Activated CD8-positive, alpha-beta memory T cell treated with anti-CD3 and anti-CD28 coated beads, Interleukin-2, amount 50 U/mL, for 24 hours (primary cell): ENCODE measurements at regions not wholly inside any gene's neighbourhood (a gene's known extent, or its start where the extent isn't known, plus 50 kb on each side); places are given as distances from the start of the nearest gene placed in this dataset.

ENCODE experiments used
- DNase-seq: peaks from one replicate; pipeline ENCODE4 v3.0.0-alpha.2; 2020; ENCODE audit errors: extremely low read depth

DNA sequence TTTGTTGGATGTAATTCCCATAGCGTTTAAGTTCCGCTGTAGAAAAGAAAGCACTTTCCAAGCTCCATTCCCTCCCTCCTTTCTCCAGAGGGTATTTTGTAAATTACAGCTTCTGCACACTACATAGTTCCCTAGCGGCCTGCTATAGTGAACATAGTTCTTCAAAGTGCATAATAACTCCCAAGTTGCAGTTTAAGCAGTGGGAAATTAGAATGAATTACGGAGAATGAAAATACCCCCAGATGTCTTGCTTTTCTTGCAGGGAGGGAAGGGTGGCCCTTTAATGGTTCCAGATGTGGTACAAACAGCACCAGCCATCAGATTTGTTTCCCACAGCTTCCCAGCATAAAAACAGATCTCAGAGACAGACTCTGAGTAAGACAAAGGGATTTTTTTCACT, 893.9 kb downstream of the SUCLG1 start:
- DNase-seq: no peak

DNA sequence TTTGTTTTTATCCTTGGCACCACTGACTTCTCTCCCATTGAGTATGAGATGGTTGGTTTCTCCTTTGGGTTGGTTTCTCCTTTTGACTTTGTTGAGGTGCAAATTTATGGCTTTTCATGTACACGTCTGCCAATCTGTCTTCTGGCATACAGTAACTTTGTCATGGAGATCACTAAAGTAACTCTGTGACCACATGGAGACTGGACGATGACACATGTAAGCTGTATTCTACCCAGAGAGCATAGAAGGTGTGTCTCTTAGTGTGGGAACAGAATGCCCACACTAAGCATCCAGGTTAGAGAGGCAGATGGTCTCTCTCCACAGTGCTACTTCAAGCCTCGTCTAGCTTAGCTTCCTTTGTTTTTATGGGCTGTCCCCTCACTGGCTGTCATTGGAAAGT, 897.5 kb downstream of the SUCLG1 start:
- DNase-seq: no peak

- no peak for DNase-seq
These were observed 922.5 kb downstream of the SUCLG1 start for GRCh38 chr2:83536556-83536955.

- DNase-seq: no peak
These were observed 924.7 kb downstream of the SUCLG1 start for GRCh38 chr2:83534416-83534815.

- no peak for DNase-seq
These were observed 927.8 kb downstream of the SUCLG1 start for GRCh38 chr2:83531206-83531826.

DNA sequence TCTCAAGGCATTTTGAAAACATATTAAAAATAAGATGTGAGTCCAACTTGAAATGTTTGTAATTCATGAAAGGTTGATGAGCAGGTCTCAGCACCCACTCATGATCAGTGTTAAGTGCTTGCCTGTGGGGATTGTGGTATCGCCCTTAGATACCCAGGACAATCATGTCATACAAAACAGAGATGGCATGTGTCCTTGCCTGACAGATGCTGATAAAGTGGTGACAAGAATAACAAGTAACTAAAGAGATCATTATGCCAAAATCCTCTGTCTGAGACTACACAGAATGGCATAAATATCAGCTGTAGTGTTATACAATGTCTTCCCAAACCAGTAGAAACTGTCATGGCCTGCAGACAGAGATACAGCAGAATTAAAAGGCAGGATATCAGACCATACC, 930.3 kb downstream of the SUCLG1 start:
- DNase-seq: no peak

DNA sequence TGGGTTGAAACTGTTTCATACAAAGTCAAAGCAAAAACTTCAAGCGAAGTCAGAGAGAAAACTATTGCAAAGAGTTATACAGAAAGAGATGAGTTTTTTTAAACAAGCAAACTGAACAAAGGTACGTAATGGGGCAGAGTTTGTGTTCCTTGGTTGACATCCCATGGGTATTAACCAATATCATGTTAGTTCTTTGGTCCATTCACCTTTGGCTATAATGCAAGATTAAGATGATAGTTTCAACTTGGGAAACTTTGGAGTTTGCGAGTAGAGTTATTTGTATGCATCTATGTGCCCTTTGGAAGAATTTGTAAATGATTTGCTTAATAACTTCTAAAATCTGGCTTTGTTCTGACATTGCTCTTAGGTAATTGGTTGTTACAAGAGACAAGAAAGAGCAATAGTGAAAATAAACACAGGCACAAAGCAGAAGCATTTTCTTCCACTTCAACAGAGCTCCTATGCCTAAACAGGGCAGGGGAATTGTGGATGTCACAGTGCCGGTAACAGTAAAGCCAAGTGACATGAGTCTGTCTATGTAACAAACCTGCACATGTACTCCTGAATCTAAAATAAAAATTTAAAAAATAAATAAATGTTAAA, 936.1 kb downstream of the SUCLG1 start:
- DNase-seq: no peak

GRCh38 chr2:83517727-83518368, 941.2 kb downstream of the SUCLG1 start:
- DNase-seq: no peak

GRCh38 chr2:83516503-83516902, 942.6 kb downstream of the SUCLG1 start:
- DNase-seq: no peak

- DNase-seq: no peak
These were observed 971.6 kb downstream of the SUCLG1 start for GRCh38 chr2:83487451-83487850.

DNA sequence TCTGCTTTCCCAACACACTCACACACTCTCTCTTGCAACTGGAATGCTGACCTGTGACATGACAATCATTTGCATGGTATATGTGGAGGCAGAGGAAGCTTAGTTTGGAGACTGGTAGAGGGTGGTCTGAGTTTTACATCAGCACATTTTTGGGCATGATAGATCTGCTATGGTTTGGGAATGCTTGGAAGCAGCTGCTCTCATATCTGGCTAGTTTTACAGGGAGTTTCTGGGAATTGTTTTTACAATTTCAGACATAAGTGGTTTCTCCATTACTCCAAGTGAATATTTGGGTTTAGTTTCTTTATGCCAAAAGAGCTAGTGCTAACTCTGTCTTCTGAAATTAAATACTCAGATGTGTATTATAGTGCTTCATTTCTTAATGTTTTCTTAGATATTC, 977.6 kb downstream of the SUCLG1 start:
- no peak for DNase-seq

- no peak for DNase-seq
These were observed 981.0 kb downstream of the SUCLG1 start for GRCh38 chr2:83478037-83478436.

GRCh38 chr2:83475371-83475770, 983.7 kb downstream of the SUCLG1 start:
- no peak for DNase-seq

- DNase-seq: no peak
These were observed 987.4 kb downstream of the SUCLG1 start for GRCh38 chr2:83471655-83472054.

- no peak for DNase-seq
These were observed 988.2 kb downstream of the SUCLG1 start for GRCh38 chr2:83470928-83471327.

- DNase-seq: no peak
These were observed 994.6 kb downstream of the SUCLG1 start for GRCh38 chr2:83464444-83464843.

DNA sequence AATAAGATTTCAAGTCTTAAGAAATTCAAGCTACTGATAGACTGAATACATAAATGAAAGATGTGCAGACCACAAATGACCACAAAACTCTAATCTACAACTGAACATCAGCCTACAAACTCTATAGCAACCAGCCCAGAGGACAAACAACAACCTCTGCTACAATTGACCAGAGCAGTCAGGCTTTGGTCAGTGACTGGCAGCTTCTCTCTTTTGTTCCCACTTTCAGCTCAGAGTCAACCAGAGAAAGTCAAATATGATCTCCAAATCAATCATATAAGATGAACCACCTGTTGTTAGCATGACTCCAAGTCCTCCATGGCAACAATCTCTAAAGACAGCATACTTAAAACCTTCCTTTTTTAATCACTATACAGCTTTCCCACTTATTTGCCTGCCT, 996.2 kb downstream of the SUCLG1 start:
- no peak for DNase-seq

DNA sequence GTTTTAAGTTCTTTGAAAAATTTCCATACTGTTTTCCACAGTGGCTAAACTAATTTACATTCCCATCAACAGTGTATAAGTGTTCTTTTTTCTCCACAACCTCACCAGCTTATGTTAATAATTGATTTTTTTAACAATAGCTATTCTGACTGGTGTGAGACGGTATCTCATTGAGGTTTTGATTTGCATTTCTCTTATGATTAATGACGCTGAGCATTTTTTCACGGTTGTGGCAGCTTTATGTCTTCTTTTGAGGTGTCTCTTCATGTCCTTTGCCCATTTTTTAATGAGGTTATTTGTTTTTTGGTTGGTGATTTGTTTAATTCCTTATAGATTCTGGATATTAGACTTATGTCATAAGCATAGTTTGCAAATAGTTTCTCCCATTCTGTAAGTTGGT, 997.9 kb downstream of the SUCLG1 start:
- DNase-seq: no peak

- DNase-seq: no peak
These were observed 999.6 kb downstream of the SUCLG1 start for GRCh38 chr2:83459456-83459855.

DNA sequence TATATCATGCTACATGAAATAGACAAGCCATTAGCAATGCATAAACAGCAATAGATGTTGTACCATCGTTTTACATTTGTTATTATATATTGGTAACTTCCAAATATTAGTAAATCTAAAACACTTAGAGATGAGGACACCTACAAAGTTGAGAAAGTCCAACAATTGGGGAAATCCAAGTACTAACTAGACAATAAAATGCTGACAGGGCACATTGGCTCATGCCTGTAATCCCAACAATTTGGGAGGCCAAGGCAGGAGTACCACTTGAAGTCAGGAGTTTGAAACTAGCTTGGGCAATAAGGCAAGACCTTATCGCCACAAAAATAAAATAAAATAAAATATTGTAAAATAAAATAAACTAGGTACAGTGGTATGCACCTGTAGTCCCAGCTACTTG, 1023.1 kb downstream of the SUCLG1 start:
- no peak for DNase-seq

DNA sequence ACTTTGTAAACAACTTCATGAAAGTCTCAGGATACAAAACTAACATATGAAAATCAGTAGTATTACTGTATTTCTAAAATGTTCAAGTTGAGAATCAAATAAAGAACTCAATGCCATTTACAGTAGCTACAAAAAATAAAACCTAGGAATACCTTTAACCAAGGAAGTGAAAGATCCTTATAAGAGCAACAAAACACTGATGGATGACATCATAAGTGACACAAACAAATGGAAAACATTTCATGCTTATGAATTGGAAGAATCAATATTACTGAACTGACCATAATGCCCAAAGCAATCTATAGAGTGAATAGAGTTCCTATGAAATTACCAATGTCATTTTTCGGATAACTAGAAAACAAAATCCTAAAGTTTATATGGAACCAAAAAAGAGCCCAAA, 1038.1 kb downstream of the SUCLG1 start:
- DNase-seq: no peak

DNA sequence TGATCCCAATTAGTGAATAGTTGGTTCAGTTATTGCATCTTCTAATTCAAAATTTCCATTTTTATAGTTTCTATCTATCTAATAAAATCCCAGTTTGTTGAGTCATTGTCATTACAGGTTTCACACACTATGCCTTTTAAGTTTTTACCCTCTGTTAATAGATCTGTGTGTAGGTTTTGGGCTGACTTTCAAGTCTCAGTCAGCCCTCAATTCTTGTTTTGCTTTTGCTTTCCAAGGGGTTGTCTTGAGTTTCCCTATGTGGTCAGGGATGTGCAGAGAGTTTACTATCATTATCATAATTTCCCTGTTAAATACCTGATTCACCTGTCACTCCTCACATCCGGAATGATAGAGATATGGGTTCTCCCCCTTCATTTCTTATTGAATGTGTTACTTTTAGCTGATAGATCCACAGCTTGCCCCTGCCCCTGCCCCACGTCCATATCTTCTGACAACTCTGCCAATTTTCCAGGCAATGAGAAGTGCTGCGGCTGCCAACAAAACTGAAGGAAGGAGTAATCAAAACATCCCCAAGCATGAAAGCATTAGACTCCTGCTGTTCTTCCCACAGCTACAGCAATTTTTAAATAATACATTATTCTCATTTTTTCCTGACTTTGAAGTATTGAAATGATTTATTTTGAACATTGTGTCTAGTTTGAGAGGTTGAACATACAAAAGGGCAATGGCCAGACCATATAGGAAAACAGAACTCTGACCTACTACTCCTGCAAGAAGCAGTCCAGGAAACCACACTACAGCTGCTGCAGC, 1064.8 kb downstream of the SUCLG1 start:
- DNase-seq: no peak

DNA sequence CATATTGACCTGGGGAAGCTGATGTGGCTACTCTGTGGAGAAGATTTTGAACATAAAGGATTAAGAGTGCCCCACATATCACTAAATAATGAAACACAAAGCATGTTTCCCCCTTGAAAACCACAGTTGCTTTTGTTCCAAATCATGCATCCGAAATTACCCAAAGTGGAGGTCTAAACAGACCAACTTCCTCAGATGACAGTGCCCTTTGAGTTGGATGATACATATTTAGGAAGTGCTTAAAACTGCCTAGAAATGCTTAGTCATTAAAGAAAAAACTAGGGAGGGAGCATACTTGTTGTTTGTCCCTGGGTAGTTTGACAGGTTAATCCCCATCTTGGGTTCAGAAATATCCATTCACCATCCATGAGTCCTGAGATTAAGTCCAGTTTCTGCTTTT, 1070.3 kb downstream of the SUCLG1 start:
- DNase-seq: no peak
